HG03520 (cell line): ENCODE measurements at regions not wholly inside any gene's neighbourhood (a gene's known extent, or its start where the extent isn't known, plus 50 kb on each side); places are given as distances from the start of the nearest gene placed in this dataset.
"Not testable (repeated sequence)": the region's sequence is repeated elsewhere in the genome, so short reads cannot be mapped to it uniquely, and the experiment has no call there.

Source experiments
- ATAC-seq: cut with Tn5 transposase; IDR thresholded peaks from one replicate; pipeline ENCODE4 v1.9.1; 2021; ENCODE audit warnings: mild to moderate bottlenecking, moderate library complexity; ENCODE audit not compliant: unreplicated experiment

DNA sequence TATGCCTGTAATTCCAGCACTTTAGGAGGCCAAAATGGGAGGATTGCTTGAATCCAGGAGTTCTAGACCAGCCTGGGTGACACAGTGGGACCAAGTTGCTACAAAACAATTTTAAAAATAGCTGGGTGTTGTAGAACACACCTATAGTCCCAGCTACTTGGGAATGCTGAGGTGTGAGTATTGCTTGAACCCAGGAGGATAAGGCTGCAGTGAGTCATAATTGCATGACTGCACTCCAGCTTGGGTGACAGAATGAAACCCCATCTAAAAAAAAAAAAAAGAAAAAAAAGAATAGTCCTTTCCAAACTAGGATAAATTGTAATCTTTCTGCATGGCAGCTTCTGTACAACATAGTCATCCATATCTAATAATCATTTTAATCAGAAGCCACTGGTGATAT lies 270.1 kb upstream of the INTU start:
- no peak for ATAC-seq

- no peak for ATAC-seq
Measured at GRCh38 chr4:127364397-127364796, 268.4 kb upstream of the INTU start.

DNA sequence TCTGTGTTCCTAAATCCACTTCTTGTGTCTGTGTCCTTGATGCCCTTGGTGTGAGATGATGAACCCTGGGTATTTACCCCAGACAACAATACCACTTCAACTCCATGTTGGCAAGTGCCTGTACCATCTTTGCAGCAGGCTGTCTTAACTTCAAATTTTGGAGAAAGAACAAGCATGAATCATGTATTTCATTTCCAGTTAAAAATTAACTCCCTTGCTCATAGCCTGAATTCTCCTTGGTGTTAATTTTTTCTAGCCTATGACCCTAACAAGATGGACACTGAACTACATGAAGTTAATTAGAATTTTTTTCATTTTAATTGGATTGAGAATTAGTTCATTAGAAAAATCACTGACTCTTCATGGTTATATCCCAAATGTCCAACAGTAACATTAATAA lies 267.8 kb upstream of the INTU start:
- ATAC-seq: no peak

GRCh38 chr4:127370604-127371003 lies 262.2 kb upstream of the INTU start:
- no peak for ATAC-seq

DNA sequence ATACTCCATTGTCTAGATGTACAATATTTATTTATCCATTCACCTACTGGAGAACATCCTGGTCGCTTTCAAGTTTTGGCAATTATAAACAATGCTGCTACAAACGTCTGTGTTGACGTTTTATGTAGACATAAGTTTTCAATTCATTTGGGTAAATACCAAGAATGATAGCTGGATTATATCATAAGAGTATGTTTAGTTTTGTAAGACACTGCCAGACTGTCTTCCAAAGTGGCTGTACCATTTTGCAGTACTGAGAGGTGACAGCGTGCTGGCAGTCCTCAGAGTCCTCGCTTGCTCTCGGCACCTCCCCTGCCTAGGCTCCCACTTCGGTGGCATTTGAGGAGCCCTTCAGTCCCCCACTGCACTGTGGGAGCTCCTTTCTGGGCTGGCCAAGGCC lies 253.3 kb upstream of the INTU start:
- ATAC-seq: no peak

DNA sequence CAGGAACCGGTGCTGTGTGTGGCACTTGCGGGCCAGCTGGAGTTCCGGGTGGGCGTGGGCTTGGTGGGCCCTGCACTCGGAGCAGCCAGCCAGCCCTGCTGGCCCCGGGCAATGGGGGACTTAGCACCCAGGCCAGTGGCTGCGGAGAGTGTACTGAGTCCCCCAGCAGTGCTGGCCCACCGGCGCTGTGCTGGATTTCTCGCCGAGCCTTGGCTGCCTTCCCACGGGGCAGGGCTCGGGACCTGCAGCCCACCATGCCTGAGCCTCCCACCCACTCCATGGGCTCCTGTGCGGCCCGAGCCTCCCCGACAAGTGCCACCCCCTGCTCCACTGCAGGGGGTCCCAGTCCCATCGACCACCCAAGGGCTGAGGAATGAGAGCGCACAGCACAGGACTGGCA lies 252.8 kb upstream of the INTU start:
- ATAC-seq: not testable (repeated sequence)

- no peak for ATAC-seq
Measured at GRCh38 chr4:127383666-127384065, 249.1 kb upstream of the INTU start.

- ATAC-seq: no peak
Measured at GRCh38 chr4:127394516-127394915, 238.2 kb upstream of the INTU start.

GRCh38 chr4:127400276-127400675 lies 232.5 kb upstream of the INTU start:
- ATAC-seq: no peak

- ATAC-seq: peak; percentile 87
Measured at GRCh38 chr4:127400731-127401346, 231.9 kb upstream of the INTU start.

DNA sequence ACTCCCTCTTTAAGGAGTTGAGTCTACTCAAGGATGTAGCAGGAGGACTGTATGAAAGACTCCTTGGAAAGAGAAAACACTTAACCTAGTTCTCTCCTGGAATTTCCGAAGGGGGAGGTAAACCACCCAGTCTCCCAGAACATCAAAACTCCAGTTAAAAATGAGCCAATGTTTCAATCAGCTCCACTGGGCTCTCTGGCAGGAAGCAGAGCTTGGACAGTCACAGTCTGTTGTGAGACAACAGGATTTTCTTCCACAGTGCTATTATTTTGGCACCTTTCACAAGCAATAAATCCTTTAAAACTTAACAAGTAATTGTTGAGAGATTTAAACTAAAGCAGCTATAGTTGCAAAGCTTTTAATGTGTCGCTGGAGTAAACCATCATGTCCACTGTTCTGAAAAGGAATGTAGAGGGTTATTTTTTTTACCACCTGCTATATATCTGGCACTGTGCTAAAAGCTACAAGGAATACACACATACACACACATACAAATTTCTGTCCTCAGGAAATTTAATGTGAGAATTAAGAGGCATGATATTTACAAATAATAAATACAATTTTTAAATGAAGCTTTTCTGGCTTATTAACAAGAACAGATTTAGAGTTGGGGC lies 229.2 kb upstream of the INTU start:
- ATAC-seq: no peak

- ATAC-seq: no peak
Measured at GRCh38 chr4:127406187-127406586, 226.6 kb upstream of the INTU start.

DNA sequence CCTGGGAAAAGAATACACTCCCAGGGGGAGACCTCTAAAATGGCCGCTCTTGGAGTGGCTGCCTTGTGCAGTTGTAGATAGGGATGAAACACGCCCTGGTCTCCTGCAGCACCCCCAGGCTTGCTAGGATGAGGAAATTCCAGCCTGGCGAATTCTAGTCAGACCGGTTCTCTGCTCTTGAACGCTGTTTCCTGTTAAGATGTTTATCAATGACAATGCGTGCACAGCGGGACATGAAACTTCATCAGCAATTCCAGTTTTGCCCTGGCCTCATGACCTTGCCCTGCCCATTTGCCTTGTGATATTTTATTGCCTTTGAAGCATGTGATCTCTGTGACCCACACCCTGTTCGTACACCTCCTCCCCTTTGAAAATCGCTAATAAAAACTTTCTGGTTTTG lies 225.2 kb upstream of the INTU start:
- ATAC-seq: not testable (repeated sequence)

- no peak for ATAC-seq
Measured at GRCh38 chr4:127410201-127410600, 222.6 kb upstream of the INTU start.

GRCh38 chr4:127410644-127411043 lies 222.1 kb upstream of the INTU start:
- ATAC-seq: no peak

GRCh38 chr4:127414951-127415606 lies 217.7 kb upstream of the INTU start:
- ATAC-seq: no peak

- no peak for ATAC-seq
Measured at GRCh38 chr4:127416115-127416514, 216.6 kb upstream of the INTU start.

GRCh38 chr4:127417885-127418535 lies 214.7 kb upstream of the INTU start:
- no peak for ATAC-seq

GRCh38 chr4:127419431-127419830 lies 213.3 kb upstream of the INTU start:
- ATAC-seq: no peak

- ATAC-seq: no peak
Measured at GRCh38 chr4:127421437-127421836, 211.3 kb upstream of the INTU start.

DNA sequence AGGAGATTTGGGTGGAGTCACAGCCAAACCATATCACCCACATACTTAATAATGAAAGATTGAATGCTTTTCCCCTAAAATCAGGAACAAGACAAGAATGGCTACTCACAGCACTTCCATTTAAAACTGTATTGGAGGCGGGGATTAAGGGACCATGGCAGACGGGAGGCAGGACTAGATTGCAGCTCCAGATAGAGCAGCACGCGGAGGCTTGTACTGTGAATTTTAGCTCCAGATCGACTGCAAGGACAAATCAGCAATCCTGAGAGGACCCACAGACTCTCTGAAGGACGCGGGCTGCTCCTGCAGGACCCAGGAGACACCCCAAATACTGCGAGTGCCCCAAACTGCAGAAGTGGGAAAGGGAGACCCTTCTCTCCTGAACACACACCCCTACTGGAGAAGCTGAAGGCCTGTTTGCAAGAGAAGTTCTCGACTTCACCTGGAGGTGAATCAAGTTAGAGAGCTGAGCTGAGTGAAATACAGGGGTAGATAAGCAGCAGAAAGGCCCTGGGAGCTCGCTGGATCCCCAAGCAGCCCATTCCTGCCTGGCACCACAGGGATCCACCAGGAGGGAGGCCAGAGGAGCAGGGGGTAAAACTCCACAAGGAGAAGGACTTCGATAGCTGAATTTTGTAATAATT lies 207.4 kb upstream of the INTU start:
- ATAC-seq: no peak
